Thyroid gland (tissue), 4 donors: ENCODE measurements at regions not wholly inside any gene's neighbourhood (a gene's known extent, or its start where the extent isn't known, plus 50 kb on each side); places are given as distances from the start of the nearest gene placed in this dataset.

Source experiments
- POLR2A ChIP-seq, 2 donors: fragments of 450-650 bp; IDR thresholded peaks; one replicate each; pipeline ENCODE4 v1.6.1; 2017; ENCODE audit warnings: antibody characterized with exemption in 2 of 2, mild to moderate bottlenecking in 2 of 2, moderate library complexity in 1 of 2
- TF ChIP-seq, protein P1 (sequence below), 6 experiments: fragments of 200-600 bp in 3 of 6; fragments of 450-650 bp in 3 of 6; sonication (generic) in 3 of 6; IDR thresholded peaks; one replicate each; pipeline ENCODE4 v1.5.1; 2016 to 2019; ENCODE audit warnings: antibody characterized with exemption in 6 of 6, mild to moderate bottlenecking in 2 of 6, inconsistent platforms in 1 of 6, moderate library complexity in 1 of 6

DNA sequence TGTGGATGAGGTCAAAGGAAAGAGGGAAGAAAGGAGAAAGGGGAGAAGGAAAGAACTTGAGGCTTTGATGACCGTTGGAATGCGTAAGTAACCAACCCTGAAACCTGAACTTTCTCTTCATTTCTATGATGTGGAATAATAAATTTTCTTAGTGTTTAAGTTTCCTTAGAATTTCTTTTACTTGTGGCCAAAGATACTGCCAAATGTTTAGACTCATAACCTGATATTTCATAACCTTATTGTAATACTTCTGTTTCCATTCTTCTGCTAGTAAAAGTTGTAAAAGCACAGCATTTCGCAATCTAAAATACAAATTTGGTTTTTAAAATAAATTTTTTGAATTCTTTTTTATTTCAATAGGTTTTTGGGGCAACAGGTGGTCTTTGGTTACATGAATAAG lies 258.5 kb upstream of the GIMD1 start:
- TF ChIP-seq, protein P1, sequence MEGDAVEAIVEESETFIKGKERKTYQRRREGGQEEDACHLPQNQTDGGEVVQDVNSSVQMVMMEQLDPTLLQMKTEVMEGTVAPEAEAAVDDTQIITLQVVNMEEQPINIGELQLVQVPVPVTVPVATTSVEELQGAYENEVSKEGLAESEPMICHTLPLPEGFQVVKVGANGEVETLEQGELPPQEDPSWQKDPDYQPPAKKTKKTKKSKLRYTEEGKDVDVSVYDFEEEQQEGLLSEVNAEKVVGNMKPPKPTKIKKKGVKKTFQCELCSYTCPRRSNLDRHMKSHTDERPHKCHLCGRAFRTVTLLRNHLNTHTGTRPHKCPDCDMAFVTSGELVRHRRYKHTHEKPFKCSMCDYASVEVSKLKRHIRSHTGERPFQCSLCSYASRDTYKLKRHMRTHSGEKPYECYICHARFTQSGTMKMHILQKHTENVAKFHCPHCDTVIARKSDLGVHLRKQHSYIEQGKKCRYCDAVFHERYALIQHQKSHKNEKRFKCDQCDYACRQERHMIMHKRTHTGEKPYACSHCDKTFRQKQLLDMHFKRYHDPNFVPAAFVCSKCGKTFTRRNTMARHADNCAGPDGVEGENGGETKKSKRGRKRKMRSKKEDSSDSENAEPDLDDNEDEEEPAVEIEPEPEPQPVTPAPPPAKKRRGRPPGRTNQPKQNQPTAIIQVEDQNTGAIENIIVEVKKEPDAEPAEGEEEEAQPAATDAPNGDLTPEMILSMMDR (IDR thresholded peaks at IDR 0.05), result no peak
- no peak for TF ChIP-seq POLR2A (IDR thresholded peaks at IDR 0.05)
